ENCODE measurements at regions not wholly inside any gene's neighbourhood (a gene's known extent, or its start where the extent isn't known, plus 50 kb on each side); places are given as distances from the start of the nearest gene placed in this dataset.

DNA sequence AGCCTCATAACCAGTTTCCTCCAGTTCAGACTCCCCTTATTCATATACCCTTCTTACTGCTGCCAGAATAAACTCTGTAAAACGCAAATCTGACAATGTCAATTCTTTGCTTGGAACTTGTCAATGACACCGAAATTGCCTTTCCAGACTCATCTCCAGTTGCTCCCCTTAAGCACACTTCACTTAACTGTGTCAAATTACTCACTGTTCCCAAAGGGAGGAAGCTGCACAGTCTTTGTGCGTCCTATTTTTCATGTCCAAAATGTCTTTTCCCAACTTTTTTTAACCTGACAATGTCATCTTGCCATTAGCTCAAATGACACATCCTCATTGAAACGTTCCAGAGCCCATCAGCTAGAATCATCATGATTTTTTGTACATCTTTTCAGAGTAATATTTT, 867.3 kb downstream of the RPA4 start:
- H3K9me3 ChIP-seq: no peaks in the 10 kb centered on the region
- H3K4me1 ChIP-seq: no peaks in the 10 kb centered on the region
- H3K36me3 ChIP-seq (ENCODE audit: insufficient read depth in 1 of 2, low read depth in 1 of 2): no peaks in the 10 kb centered on the region
- ATAC-seq (no peak), DNase-seq (no peak)
- H3K27ac ChIP-seq: no peak overlapping the region
- 41 to 52% (median 44%) methylated on average over 4 of the region's 4 CpGs for WGBS, 3 donors
- no peak overlapping the region for H3K4me3 ChIP-seq
- peaks cover 0 to 9% (median 0%) of the 10 kb centered on the region in 3 donors for H3K27me3 ChIP-seq (ENCODE audit: insufficient read depth in 3 of 3, low read length in 2 of 3)
- TF ChIP-seq, protein P1, sequence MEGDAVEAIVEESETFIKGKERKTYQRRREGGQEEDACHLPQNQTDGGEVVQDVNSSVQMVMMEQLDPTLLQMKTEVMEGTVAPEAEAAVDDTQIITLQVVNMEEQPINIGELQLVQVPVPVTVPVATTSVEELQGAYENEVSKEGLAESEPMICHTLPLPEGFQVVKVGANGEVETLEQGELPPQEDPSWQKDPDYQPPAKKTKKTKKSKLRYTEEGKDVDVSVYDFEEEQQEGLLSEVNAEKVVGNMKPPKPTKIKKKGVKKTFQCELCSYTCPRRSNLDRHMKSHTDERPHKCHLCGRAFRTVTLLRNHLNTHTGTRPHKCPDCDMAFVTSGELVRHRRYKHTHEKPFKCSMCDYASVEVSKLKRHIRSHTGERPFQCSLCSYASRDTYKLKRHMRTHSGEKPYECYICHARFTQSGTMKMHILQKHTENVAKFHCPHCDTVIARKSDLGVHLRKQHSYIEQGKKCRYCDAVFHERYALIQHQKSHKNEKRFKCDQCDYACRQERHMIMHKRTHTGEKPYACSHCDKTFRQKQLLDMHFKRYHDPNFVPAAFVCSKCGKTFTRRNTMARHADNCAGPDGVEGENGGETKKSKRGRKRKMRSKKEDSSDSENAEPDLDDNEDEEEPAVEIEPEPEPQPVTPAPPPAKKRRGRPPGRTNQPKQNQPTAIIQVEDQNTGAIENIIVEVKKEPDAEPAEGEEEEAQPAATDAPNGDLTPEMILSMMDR (IDR thresholded peaks at IDR 0.05): no peak
- intact Hi-C loops (cut with DNase I): no loop called here

DNA sequence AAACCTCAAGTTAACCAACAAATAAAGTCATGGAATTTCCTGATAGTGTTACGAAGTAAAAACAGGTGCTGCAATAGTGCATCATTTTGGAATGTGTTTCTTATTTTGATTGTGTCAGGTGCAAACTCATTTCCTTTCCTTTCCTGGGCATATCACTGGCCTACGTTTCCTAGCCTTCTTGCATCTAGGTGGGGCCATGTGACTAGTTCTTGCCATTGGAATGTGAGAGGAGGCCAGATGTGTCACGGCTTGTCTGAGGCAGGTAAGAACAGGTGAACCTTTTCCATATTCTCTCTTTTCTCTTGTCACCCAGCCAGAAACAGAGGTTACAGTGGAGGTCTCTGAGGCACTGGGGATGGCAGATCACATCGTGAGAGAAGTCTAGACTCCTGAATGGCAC, 868.0 kb downstream of the RPA4 start:
- peaks cover 0 to 9% (median 0%) of the 10 kb centered on the region in 3 donors for H3K27me3 ChIP-seq (ENCODE audit: insufficient read depth in 3 of 3, low read length in 2 of 3)
- intact Hi-C loops (cut with DNase I): no loop called here
- no peak for DNase-seq
- H3K4me1 ChIP-seq: no peaks in the 10 kb centered on the region
- no peak overlapping the region for H3K27ac ChIP-seq
- H3K9me3 ChIP-seq: no peaks in the 10 kb centered on the region
- no peak overlapping the region for H3K4me3 ChIP-seq
- no peak for ATAC-seq
- H3K36me3 ChIP-seq (ENCODE audit: insufficient read depth in 1 of 2, low read depth in 1 of 2): no peaks in the 10 kb centered on the region
- WGBS, 3 donors: 63 to 78% (median 75%) methylated on average over 4 of the region's 4 CpGs
- TF ChIP-seq, protein P1 (IDR thresholded peaks at IDR 0.05): no peak

DNA sequence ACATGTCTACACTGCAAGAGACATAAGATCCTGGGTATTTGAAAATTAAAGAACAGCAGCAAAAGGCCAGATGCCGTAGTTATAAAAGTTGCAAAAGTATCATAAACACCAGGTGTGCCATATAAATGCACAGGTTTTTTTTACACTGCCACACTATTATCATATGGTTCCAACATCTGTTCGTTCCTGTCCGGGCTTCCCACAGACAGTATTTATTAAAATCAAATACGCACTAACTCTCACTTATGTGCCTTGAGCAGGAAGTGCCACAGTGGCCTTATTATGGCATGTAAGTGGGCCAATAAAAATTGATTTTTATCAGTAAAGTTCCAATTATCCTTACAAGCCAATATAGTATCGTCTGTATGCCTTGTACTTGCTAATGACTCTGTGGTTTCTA, 873.2 kb downstream of the RPA4 start:
- no peaks in the 10 kb centered on the region for H3K9me3 ChIP-seq
- TF ChIP-seq, protein P1 (IDR thresholded peaks at IDR 0.05): no peak
- DNase-seq (no peak), ATAC-seq (no peak)
- H3K27ac ChIP-seq: no peak overlapping the region
- H3K27me3 ChIP-seq (ENCODE audit: insufficient read depth in 3 of 3, low read length in 2 of 3): no peaks in the 10 kb centered on the region
- H3K4me3 ChIP-seq: no peak overlapping the region
- no peaks in the 10 kb centered on the region for H3K4me1 ChIP-seq
- intact Hi-C loops (cut with DNase I): no loop called here
- 57 to 69% (median 66%) methylated on average over 5 of the region's 5 CpGs for WGBS, 3 donors
- H3K36me3 ChIP-seq (ENCODE audit: insufficient read depth in 1 of 2, low read depth in 1 of 2): no peaks in the 10 kb centered on the region

GRCh38 chrX:97763391-97763790, 879.7 kb downstream of the RPA4 start:
- ATAC-seq: no peak
- Histone ChIP-seq H3K4me3 (no peak overlapping the region), H3K36me3 (ENCODE audit: insufficient read depth in 1 of 2, low read depth in 1 of 2) (no peaks in the 10 kb centered on the region), H3K27ac (no peak overlapping the region), H3K4me1 (no peaks in the 10 kb centered on the region), H3K27me3 (ENCODE audit: insufficient read depth in 3 of 3, low read length in 2 of 3) (peaks cover 0 to 14% (median 0%) of the 10 kb centered on the region in 3 donors), H3K9me3 (no peaks in the 10 kb centered on the region)
- intact Hi-C loops (cut with DNase I): no loop called here
- no peak for DNase-seq
- TF ChIP-seq, protein P1 (IDR thresholded peaks at IDR 0.05): no peak

- no peak overlapping the region for H3K4me3 ChIP-seq
- no peaks in the 10 kb centered on the region for H3K4me1 ChIP-seq
- H3K27ac ChIP-seq: no peak overlapping the region
- no peaks in the 10 kb centered on the region for H3K36me3 ChIP-seq (ENCODE audit: insufficient read depth in 1 of 2, low read depth in 1 of 2)
- H3K9me3 ChIP-seq: no peaks in the 10 kb centered on the region
- peaks cover 0 to 14% (median 0%) of the 10 kb centered on the region in 3 donors for H3K27me3 ChIP-seq (ENCODE audit: insufficient read depth in 3 of 3, low read length in 2 of 3)
- no peak for ATAC-seq
- intact Hi-C loops (cut with DNase I): no loop called here
- 0% methylated on average over 1 of the region's 1 CpG for WGBS, 3 donors
- TF ChIP-seq, protein P1 (IDR thresholded peaks at IDR 0.05): no peak
- no peak for DNase-seq
Measured at GRCh38 chrX:97763981-97764380, 880.3 kb downstream of the RPA4 start.
